DMS114 treated with DMSO at 0.1 percent for 48 hours (cell line): ENCODE measurements at regions not wholly inside any gene's neighbourhood (a gene's known extent, or its start where the extent isn't known, plus 50 kb on each side); places are given as distances from the start of the nearest gene placed in this dataset.

Experiments used
- DNase-seq: peaks from one replicate; lab custom pipeline; 2025; ENCODE audit not compliant: unreplicated experiment; lab: John Stamatoyannopoulos, UW

DNA sequence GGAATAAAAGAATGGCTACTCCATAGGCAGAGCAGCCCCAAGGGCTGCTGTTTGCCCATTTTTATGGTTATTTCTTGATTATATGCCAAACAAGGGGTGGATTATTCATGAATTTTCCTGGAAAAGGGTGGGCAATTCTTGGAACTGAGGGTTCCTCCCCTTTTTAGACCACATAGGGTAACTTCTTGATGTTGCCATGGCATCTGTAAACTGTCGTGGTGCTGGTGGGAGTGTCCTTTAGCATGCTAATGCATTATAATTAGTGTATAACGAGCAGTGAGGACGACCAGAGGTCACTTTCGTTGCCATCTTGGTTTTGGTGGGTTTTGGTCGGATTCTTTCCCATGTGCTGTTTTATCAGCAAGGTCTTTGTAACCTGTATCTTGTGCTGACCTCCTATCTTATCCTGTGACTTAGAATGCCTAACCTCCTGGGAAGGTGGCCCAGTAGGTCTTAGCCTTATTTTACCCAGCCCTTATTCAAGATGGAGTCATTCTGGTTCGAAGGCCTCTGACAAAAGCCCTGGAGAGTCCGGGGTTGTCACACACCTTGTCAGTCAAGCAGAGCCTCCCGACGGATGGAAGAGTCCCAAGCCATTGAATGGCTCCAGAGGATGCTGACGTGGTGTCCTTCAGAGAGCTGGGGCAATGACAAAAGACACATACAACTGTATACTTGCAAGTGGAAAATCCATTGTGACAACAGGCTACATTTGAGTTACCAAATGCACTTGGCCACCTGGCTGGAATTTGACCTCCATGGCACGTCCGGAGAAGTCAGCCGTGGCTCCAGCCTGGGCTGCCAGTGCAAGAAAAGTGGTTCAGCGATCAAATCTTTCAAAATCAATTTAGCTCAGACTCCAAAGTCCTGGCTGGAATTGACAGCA, 67.1 kb upstream of the CLINT1 start:
- DNase-seq = no peak

DNA sequence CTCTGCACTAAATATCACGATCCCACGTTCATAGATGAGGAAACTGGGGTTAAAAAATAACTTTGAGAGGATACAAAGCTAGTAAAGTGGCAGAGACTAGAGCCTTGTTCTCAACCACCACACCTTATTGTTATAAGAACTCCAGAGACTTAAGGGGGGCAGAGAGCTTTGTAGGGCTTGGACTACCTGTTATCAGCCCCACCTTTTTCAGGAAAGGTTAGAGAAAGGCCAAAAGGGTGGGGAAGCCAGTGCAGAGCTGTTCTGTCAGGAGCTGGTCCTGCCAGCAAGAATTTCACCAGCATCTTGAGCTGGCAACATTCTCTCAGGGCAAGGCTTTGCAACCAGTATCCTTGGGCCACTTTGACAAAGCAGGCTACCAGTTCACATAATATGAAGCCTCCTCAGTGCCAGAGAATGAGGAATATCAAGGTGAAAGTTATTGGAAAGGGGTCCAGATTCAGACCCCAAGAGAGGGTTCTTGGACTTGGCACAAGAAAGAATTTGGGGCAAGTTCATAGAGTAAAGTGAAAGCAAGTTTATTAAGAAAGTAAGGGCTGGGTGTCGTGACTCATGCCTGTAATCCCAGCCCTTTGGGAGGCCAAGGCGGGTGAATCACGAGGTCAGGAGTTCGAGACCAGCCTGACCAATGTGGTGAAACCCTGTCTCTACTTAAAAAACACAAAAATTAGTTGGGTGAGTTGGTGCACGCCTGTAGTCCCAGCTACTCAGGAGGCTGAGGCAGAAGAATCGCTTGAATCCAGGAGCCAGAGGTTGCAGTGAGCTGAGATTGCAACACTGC, 66.2 kb upstream of the CLINT1 start:
- no peak for DNase-seq

- no peak for DNase-seq
Observed at GRCh38 chr5:157924490-157924889, 65.5 kb upstream of the CLINT1 start.

DNA sequence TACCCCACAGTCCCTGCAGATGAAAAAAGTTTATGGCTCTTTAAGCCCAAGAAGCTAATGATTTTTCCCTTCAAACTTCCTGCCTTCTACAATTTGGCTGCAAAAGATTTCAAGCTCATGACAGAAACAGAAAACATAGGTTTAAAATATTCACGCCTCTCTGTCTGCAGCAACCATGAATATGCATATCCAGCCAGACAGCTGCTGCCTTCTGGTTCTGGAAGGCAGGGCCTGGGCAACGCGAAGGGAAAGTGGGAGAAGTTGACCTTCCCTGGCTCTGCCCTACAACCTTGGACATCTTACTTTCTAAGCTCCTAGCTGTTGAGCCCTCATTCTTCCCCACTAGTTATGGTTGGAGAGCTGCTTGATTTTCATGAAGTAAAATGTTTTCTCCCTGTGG, 64.8 kb upstream of the CLINT1 start:
- DNase-seq = no peak

GRCh38 chr5:157922026-157922425, 63.1 kb upstream of the CLINT1 start:
- DNase-seq = no peak

DNA sequence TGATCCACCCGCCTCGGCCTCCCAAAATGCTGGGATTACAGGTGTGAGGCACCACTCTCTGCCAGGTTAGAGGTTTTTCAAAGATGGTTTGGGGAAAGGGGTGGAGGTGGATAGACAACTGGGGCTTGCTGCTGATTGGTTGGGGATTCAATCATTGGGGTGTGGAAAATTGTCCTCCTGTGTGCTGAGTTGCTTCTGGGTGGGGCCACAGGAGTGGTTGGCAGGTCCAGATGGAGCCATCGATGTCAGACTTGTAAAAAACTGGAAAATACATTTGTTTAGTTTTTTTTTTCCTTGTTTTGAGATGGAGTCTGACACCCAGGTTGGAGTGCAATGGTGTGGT, 61.9 kb upstream of the CLINT1 start:
- DNase-seq = no peak

DNA sequence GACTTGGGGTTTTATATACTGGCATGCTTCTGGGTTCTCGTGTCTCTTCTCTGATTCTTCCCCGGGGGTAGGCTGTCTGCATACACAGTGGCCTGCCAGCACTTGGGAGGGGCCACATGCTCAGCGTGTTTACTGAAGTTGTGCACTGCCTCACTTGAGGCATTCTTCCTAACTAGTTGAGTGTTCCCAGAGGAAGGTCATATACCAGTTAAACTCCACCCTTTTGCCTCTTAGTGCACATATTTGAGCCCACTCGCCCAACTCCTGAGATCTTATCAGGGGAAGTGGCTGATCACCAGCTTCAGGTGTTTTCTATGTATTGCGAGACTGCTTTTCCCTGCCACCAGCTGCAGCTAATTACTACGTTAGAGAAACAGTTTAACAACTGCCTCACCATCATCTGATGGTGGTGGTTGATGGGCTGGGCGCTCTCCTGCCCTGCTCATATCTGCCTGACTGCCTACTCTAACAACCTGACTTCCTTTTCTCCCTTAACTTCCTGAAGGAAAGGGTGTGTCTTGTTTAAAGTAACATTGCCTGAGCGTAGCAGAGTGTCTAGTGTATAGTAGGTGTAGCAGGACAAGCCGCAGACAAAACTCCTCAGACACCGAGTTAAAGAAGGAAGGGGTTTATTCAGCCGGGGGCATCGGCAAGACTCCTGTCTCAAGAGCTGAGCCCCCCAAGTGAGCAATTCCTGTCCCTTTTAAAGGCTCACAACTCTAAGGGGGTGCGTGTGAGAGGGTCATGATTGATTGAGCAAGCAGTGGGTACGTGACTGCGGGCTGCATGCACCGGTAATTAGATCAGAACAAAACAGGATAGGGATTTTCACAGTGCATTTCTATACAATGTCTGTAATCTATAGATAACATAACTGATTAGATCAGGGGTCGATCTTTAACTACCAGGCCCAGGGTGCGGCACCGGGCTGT, 60.1 kb upstream of the CLINT1 start:
- DNase-seq = no peak

GRCh38 chr5:157917899-157918809, 59.2 kb upstream of the CLINT1 start:
- DNase-seq = peak; percentile 37

DNA sequence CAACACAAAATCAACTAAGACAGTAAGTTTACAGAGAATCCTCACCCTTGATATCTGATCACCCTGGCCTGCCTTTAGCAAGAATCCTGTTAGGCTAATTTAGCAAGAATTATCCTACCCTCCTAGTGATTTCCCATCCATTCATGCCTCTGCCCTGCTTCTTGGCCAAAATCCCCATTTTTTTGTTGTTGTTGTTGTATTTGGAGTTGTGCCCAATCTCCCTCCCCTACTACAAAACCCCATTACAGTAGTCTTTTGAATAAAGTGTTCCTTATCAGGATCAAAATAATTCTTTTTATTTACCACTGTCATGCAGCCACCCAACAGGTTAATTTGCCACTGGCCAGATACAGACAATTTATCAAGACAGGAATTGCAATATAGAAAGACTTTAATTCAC, 58.5 kb upstream of the CLINT1 start:
- no peak for DNase-seq

- no peak for DNase-seq
Observed at GRCh38 chr5:157915638-157916037, 56.7 kb upstream of the CLINT1 start.

DNA sequence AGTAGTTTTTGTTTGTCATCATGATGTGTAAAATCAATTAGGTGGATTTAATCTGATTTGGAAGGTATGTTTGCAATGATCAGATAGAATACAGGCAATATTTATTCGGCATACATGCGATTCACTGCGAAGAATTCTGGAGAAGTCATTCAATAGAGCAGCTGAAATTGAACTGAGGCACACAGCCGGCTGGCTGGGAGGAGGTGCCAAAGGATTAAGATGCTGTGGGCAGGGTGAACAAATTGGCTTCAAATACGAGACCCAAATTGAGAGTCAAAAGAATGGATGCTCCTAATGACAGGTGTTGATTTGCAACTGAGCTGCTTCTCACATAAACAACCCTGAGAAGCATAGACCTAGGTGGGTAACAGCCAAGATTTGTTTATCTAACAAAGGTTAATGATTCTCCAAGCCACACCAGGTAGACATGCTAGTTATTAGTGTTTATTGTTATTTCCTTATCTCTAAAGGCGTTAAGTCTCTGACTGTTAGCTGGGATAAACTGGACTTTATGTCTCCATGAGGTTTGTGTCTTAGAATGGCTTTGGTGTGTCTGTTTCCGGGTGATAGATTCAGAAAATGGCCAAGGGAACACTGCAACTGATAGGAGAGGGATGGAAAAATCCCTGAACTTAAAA, 55.3 kb upstream of the CLINT1 start:
- no peak for DNase-seq

DNA sequence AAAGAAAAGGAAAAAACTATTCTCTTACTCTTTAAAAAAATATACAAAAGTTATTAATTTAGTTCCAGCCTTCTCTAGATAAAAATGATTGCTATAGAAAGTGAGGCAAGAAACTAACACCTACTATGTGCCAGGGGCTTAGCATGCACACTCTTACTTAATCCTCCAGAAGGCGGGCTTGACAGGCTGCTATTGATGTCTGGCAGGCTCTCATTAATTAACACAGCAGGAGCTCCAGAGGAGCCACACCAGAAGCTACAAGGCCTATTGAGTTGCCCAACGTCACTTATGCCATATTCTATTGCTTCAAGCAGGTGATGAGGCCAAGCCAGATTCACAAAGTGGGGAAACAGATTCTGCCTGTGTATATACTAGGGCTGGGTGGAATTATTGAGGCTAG, 54.6 kb upstream of the CLINT1 start:
- no peak for DNase-seq

GRCh38 chr5:157912621-157913325, 53.8 kb upstream of the CLINT1 start:
- DNase-seq = no peak

DNA sequence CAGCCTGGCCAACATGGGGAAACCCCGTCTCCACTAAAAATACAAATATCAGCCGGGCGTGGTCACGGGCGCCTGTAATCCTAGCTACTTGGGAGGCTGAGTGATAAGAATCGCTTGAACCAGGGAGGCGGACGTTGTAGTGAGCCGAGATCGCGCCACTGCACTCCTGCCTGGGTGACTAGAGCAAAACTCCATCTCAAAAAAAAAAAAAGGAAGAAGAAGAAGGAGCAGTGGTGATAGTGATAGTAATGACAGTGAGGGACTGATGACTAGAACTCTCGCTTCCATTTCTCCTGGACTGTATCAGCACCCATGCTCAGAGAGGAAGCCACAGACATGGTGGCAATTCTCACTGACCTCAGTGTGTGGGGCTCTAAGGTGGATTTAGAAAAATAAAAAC, 52.6 kb upstream of the CLINT1 start:
- DNase-seq = no peak
